GM10248 (cell line): ENCODE measurements at regions not wholly inside any gene's neighbourhood (a gene's known extent, or its start where the extent isn't known, plus 50 kb on each side); places are given as distances from the start of the nearest gene placed in this dataset.

Experiments
- CTCF ChIA-PET: fragments of 300-600 bp; sonication (Branson Sonifier 250); formaldehyde crosslinking; extraction: SDS; loops from one replicate; lab custom pipeline; 2021; ENCODE audit warnings: antibody characterized with exemption; lab: Yijun Ruan, JAX
- POLR2A ChIA-PET: fragments of 350-650 bp; sonication (Branson Sonifier 250); formaldehyde crosslinking; extraction: SDS; loops from one replicate; lab custom pipeline; 2020; ENCODE audit warnings: antibody characterized with exemption; lab: Yijun Ruan, JAX
- DNase-seq: peaks from one replicate; pipeline ENCODE4 v3.0.0; 2012; ENCODE audit errors: extremely low spot score
- TF ChIP-seq, protein P1 (sequence below): IDR thresholded peaks from 2 replicates; pipeline ENCODE4 v1.5.1; 2012; ENCODE audit warnings: mild to moderate bottlenecking, low read depth; ENCODE audit errors: extremely low read depth, missing control alignments, control extremely low read depth

DNA sequence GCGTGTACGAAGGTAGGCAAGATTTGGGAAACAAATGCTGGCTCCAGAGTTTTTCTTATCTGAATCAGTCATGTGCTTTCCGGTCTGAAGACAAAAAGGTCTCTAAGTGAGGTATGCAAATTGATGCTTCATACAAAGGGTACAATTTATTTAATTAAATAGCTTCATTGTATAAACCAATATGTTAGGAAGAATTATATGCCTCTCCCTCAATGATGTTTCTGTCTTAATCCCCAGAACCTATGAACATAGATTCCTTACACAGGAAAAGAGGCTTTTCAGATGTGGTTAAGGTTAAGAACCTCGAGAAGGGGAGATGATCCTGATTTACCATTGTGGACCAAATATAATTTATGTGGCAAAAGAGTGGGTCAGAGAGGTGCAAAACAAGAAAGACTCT is 543.5 kb upstream of the PCDH10 start:
- no peak for DNase-seq
- TF ChIP-seq, protein P1, sequence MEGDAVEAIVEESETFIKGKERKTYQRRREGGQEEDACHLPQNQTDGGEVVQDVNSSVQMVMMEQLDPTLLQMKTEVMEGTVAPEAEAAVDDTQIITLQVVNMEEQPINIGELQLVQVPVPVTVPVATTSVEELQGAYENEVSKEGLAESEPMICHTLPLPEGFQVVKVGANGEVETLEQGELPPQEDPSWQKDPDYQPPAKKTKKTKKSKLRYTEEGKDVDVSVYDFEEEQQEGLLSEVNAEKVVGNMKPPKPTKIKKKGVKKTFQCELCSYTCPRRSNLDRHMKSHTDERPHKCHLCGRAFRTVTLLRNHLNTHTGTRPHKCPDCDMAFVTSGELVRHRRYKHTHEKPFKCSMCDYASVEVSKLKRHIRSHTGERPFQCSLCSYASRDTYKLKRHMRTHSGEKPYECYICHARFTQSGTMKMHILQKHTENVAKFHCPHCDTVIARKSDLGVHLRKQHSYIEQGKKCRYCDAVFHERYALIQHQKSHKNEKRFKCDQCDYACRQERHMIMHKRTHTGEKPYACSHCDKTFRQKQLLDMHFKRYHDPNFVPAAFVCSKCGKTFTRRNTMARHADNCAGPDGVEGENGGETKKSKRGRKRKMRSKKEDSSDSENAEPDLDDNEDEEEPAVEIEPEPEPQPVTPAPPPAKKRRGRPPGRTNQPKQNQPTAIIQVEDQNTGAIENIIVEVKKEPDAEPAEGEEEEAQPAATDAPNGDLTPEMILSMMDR, result no peak
- POLR2A ChIA-PET, result no interaction called here
- CTCF ChIA-PET, result no interaction called here

- ChIA-PET CTCF (interaction anchor here (1.2 kb wide), 1 partner anchor 7 kb away, joined by 4 read pairs; no protein-coding TSS in a partner anchor), POLR2A (no interaction called here)
- no peak for DNase-seq
- TF ChIP-seq, protein P1, result no peak
These were observed 534.4 kb upstream of the PCDH10 start for GRCh38 chr4:132614682-132615081.

DNA sequence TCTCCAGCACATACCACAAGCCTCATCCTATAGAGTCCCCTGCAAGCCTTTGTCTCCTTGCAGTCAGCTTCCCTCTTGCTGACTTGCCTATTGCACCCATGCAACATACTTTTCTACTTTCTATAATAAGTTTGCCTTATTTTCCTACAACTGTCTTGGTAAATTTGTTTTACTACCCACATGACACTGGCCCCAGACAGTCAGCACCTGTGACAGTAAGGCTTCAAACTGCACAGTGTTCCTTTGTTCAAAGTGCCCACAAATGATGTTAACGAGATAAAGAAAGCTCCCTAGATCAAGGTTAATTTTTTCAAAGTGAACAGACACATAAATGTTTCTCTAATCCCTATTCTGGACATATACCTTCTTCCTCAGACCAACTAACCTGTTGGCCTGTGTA is 529.1 kb upstream of the PCDH10 start:
- ChIA-PET POLR2A (no interaction called here), CTCF (interaction anchor here (1.4 kb wide), 1 partner anchor 21 kb away, joined by 3 read pairs; no protein-coding TSS in a partner anchor)
- TF ChIP-seq, protein P1, result no peak
- DNase-seq, result no peak

DNA sequence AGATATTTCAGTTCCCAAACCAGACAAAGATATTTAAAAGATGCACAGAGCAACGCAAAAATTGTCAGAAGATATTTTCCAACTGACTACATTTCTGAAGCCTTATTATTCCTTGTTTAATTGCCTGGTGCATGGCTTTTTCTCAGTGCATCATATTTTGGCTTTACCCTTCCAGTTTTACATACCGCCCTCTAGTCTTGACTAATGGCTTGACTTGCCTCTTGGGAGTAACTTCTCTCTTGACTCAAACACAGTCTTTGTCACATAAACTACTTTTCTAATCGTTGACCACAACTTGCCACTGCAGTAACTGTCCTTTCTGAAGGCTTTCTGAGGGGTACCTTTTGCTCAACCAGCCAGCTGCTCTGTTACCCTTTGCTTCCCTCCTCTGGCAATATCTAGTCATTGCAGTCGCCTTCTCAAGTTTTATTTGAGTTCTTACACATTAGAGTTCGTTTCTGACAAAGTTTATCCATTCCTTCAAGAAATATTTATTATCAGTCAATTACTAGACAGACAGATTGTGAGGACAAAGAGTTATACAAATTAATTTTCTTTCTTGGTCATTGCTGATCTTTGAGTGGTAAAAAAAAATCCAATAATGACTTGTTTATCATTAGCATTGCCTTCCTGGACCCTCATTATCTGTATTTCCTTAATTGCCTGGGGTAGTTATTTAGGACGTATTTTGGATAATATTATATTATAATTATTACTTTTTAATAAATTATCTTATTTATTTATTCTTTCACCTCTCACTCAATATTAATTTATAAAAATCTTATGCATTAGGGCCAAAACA is 506.9 kb upstream of the PCDH10 start:
- ChIA-PET POLR2A (no interaction called here), CTCF (no interaction called here)
- TF ChIP-seq, protein P1, result peak; percentile 55
- DNase-seq, result peak; percentile 26

- CTCF ChIA-PET, result no interaction called here
- DNase-seq, result peak; percentile 13
- POLR2A ChIA-PET, result no interaction called here
- TF ChIP-seq, protein P1, result no peak
These were observed 502.9 kb upstream of the PCDH10 start for GRCh38 chr4:132646186-132646585.

- POLR2A ChIA-PET, result no interaction called here
- DNase-seq, result no peak
- TF ChIP-seq, protein P1, result no peak
- CTCF ChIA-PET, result no interaction called here
These were observed 497.9 kb upstream of the PCDH10 start for GRCh38 chr4:132651196-132651595.
